ENCODE measurements at regions not wholly inside any gene's neighbourhood (a gene's known extent, or its start where the extent isn't known, plus 50 kb on each side); places are given as distances from the start of the nearest gene placed in this dataset.
A peak's percentile ranks its signal among the peaks of the same experiment; 100 is the strongest.

DNA sequence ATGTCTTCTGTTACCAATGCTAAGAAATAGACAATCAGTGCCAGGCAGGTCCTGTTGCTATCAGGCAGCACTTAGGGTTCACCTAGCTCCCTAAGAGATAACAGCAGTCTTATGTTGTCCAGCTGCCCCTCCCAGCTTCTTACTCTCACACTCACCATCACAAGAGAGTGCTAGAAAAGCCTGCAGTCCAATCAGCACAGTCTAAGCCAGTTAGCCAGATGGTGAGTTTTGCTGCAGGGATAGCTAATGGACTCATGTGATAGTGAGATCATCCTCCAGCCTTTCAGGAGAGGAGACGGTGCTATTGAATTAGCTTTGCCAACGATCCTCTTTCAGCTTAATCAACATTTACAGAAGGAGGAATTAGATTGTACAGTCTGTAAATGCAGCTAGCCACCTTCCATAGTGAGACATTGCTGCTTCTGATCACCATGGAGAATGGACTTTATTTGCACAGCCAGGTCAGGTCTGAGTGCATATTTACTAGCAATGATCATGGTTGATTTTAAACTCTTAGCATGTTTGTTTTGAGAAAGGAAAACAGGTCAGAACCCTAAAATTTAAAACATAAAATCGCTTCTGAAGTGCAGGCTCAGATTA, 438.3 kb downstream of the CENPC start:
- no peak for FAIRE-seq

DNA sequence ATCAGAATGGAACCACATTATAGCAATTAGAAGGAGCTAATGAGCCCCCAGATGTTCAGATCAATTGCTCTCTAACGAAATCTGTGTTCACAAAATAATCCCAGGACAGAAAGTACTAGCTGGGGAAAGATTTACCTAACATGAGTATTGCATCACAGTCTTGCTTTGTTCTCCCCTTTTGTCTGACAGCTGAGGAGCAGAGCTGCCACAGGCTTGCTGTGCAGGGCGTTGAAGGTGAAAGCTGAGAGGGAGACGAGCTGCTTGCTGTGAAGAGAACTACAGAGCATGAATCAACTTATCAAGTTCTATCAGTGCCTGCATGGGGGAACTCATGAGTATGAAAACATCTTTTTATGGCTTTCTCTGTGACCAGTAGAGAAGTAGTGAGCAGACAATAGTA, 441.2 kb downstream of the CENPC start:
- FAIRE-seq: no peak

DNA sequence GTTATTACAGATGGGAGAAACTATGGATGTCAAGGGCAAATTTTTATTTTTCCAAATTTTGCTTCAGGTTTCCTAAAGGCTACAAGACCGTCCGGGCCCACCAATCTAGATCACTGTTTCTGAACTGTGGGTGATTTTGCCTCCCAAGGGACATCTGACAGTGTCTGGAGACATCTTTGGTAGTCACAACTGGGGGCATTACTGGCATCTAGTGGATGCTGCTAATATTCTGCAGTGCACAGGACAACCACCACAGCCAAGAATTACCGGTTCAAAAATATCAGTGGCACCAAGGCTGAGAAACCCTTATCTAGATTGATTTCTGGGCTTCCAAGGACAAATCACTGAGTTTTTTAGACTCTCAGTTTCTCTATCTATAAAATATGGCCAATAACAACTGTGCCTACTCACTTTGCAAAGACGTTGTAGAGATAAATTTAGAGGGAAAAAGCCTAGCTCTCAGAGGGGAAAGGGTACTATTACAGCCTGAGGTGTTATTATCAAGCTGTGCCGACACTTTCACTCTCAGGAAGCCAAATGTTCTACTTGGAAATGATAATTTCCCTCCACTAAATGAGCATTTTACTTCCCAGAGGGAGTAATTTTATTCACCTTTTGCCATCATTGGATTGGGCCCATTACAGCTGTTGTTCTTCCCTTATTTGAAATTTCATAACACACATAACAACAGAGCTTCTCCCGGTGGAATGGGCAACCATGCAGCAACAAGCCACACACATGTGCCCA, 442.1 kb downstream of the CENPC start:
- FAIRE-seq: no peak

DNA sequence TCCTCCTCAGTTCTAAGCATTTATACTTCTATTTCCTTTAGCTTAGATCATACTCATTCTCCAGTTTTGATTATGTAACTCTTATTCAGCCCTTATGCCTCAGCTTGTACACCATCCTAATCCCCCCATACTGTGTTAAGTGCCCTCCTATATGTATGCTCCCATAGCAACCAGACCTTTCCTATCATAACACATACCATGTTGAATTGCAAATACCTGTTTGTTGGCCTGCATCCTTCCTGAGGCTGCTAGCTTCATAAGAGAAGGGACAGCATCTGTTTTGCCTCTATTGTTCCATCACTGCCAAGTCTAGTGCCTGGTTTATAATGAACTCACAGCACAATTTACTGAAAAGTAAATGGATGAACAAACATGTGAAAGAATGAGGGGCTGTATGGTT, 443.7 kb downstream of the CENPC start:
- no peak for FAIRE-seq

DNA sequence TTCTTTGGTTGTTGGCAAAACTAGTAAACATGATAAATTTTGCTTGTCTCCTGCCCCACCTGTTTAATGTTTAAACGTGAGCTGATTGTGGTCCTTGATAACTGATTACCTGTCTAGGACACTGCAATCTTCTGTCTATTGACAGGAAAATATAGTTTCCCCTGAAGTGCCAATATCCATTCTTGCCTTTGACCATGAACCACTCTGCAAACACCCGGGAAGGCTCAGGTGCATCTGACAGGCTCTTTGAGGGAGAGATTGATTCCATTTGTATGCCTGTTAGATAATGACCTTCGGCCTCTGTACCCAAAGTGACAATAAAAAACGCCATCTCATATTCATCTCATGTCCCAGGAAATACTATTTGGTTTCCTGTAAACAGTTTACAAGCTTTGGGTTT, 453.0 kb downstream of the CENPC start:
- no peak for FAIRE-seq

DNA sequence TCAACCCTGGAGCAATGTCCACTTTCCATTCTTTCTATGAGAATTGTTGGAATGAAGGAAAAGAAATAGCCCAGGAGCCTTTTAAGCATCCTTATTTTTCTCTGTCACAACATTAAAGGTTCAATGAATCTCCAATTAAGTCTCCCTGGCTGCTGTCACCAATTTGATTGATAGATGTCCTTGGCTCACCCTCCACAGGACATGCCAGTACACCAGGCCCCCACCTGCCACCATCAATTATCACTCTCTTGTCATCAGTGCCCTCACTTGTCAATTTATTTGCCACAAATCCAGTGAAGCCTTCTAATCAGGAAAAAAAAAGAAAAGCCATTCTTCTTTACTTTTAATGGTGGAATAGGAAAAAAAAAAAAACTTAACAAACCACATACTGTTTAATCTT, 453.6 kb downstream of the CENPC start:
- FAIRE-seq: no peak

DNA sequence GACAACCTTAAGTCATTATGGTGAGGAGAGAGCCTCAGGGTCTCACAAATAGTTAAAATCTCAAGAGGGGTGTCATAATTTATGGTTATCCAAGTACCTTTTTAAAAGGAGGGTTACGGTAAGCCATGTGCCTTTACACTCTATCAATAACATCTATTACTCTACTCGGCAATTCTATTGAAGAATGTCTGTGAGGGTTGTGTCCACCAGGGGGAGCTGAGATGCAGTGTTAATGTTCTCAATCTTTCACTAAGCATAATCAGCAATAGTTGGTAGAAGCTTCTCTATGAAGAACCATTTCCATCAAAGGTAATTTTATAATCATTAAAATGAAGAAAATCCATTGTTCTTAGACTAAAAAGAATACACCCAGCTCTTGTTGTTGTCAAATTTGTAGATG, 457.4 kb downstream of the CENPC start:
- FAIRE-seq: peak; percentile 89

DNA sequence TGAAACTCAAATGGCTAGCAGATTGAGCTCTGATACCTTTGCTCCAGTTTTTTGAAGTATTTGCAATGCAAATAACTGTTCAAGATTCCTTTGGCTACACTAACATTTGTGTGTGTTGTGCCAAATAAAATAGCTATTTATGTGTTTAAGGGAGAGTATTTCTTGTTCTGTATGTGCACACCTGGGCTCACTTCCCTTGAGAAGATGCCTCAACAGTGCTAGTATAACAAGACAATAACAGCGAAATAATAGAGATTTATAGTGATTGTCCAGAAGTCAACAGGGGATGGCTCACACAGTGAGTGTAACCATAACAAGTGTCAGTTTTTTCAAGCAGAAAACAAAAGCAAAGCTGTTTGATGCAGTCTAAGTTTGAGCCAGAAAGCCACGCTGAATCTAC, 460.5 kb downstream of the CENPC start:
- no peak for FAIRE-seq

DNA sequence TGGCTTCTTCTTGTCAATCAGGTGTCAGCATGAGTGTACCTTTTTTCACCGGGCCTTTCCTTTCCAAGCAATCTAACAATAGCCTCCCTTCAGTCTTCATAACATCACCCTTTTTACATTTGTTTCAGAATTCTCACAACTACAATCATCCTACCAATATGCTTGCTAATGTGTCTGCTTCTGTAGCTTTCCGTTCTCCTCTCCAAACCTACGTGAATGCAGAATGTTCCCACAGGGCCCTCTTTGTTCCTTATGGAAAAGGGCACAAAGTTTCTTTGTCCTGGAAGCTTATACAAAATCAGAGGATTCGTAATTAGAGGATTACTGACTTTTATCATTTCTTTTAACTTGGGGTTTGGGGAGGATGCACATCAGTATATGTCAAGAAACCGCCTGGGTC, 461.8 kb downstream of the CENPC start:
- FAIRE-seq: no peak

DNA sequence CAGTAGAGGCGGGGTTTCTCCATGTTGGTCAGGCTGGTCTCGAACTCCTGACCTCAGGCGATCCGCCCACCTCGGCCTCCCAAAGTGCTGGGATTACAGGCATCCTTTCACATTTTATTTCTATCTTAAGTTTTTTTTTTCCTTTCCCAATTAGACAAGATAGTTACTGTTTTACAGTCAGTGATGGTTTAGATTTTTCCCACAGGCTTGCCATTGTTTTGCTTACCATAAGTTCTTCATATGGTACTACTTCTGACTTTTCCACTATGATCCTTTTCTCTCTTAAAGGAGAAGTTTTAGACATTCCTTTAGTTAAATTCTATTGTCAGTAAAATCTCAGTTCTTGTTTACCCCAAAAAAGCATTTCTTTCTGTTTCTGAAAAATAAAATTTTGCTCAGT, 462.6 kb downstream of the CENPC start:
- no peak for FAIRE-seq

DNA sequence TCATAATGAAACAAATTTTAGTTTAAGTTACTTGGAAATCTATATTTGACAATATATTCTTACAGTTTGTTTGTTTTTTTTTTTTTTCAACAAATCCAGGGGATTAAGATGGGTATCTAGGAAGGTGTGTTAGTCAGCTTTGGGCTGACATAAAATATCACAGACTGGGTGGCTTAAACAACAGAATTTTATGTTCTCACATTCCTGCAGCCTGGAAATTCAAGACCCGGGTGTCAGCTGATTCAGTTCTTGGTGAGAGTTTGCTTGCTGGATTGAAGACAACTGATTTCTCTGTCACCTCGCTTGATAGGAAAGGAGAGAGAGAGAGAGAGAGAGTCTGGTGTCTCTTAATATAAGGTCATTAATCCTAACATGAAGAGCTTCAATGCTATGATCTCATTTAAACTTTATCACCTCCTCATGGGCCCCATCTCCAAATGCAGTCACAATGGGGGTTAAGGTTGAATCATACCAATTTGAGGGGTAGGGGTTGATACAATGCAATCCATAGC, 465.2 kb downstream of the CENPC start:
- no peak for FAIRE-seq

DNA sequence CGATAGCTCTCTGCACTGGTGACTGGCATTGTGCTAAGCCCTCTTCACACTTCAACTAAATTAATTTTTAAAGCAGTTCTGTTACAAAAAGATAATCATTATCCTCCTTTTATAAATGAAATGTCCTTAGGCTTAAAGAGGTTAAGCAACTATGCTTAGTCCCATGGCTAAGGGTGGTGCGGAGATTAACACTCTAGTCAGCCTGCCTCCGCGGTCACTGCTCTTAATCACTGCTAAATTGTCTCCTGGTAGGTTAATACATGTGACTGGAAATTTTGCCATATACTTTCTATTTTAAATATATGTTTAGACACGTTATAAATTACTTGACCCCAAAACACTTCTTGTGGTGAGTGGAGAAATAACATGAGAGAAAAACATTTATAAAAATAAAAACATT, 473.7 kb downstream of the CENPC start:
- FAIRE-seq: no peak

DNA sequence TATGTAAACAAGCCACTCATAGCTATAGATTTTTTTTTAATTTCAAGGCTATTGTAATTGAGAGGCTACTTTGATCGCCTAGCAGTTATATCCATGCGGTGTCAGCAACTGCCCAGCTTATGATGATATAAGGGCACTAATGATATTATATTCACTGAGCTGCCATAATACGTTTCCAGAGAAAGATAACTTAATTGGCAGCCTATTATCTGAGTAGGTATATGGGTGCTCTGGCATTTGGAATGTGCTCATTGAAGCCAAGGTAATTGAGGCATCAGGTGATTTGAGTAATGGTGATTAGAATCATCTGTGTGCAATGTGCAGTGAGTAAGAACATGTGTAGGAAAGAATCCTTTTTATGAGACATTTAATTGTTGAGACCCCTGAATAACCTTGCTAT, 490.0 kb downstream of the CENPC start:
- no peak for FAIRE-seq

DNA sequence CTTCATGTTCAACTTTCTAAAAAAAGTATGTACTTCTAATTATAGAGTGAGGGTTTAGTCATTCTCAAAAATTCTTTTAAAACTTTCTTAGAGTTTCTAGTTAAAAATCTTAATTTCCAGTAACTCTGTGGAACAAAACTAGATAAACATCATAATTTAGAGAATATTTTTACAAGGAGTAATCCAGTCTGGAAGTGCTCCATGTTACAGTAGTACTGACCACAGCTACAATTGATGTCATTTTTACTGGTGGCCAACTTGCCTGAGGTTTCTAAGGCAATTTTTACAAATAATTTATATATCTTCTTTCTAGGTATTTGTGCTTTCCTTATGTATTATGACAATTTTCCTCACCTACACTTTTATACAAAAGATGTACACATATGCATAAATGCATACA, 490.4 kb downstream of the CENPC start:
- peak; percentile 9 for FAIRE-seq

DNA sequence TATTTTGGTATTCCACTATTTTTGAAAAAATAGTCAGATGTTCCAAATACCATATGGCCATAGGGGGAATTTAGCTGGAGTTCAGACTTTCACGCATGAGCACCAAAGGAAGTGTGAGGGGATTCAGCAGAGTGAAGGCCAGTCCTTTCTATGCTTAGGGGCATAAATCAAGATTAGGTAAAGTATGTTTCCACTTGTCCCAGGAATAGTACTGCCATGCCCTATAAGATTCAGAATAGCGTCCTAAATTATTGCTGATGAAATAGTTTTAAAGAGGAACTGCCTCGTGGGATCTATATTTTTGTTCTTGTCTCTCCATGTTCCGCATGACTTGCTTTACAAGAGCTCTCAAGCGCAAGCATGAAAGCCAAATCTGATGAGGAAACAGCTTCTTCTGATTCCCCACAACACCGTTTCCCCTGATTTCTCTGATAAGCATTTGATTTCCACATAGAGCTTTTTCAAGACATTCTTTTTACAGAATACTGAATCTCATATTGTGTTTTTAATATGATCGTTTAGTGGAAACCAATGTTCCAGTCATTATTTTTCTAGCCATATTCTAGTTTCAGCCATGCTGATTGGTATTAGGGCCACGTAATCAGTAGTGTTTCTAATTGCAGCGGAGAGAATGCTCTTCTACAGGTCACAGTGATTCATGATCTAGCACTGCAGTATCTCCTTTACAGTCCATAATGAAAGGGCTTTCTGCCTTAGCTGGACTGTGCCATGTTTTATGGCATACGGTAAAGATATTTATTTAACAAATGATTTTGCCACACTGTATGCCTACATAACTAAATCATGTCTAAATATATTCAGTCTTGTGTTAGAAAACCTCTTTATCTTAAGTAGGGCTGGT, 492.3 kb downstream of the CENPC start:
- no peak for FAIRE-seq

DNA sequence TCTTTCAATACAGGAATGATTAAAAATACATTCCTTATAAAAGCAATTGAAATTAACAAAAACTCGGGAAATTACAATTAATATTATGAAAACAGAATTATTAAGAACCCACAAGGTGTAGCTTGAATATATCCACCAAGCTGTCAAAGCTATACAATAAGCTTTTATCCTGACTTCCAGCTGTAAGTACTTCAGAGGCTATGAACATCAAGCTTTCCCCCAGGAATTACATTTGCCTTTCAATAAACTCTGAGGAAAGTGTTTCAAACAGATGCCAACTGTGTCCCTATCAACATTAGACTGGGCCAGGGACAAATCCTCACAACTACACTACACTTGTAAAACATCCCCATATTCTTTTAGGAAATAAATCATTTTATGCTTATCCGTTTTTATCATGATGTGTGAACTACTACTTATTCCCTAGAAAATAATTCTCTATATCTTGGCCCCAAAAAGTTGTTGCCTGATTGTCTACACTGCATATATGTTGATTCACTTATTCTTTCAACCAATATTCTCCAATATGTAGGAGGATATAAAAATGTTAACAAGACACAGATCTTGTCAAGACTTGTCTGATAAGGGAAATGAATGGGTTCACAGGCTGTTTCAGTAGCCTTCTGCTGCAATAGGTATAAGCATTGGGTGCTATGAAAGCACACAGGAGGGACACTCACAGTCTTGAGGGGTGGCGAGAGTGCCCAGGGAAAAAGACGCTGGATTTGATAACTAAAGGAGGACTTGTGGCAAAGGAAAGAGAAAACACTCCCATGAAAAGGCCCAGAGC, 494.1 kb downstream of the CENPC start:
- no peak for FAIRE-seq

DNA sequence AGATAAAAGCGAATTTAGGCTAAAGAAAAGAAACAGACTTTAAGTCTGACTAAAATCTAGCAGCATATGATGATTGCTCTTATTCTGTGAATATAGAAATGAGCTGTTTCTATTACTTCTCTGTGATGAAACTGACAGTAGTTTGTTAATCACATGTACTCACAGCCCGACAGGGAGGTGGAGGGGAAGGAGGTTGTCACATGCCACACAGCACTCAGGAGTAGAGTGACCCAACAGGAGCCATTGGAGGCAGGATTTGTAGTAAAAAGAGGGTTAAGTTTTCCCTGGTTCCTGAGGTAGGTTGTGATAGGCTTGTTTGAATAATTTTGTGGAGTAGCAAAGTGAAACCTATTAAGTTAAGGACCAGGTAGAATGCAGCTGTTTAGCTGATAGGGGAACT, 495.9 kb downstream of the CENPC start:
- no peak for FAIRE-seq

DNA sequence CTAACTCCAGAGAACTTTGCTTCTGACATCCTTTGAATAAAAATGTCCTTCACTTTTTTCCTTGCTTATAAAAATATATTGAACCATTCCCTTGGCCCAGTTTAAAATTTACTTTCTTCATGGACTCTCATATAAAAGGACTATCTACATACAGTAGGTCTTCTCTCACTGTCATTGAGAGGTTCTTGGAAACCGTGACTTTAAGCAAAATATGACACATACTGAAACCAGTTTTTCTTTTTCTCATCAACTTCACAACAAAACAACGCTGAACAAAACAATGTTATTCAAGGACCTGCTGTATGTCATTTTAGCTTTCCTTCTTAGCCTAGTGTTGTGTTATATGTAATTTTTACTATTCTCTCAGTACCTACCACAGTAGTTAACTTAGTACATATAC, 496.8 kb downstream of the CENPC start:
- no peak for FAIRE-seq

DNA sequence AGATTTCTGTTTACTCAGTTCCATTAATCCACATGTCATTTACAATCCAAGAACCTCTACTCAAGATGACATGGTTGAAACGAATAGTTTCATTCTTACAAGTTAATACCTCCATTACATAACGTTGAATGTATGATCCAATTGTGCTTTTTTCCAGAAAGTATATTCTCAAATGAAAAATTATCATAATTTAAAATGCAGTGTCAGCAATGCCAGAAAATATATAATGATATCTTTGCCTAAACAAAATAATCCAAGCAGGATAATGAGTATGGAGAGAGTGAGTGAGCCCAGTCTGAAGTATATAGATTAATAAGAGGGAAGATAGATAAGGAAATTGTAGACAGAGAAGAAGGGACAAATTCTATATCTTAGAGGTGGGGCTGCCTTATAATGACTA, 505.0 kb downstream of the CENPC start:
- FAIRE-seq: no peak

DNA sequence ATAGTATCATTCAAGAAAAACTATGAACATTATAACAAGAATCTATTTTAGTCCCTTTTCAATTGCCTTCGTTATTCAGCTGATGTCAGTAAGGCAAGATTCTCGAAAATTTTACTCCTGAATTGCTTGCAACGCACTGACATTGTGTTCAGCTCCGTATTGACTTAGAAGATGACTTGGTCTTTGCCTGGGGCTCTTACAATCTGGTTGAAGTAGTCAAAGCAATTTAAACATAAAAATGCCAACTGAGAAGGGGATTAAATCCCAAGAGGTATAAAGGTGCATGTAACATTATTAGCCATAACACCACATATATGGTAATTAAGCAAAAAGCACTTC, 507.1 kb downstream of the CENPC start:
- FAIRE-seq: no peak

DNA sequence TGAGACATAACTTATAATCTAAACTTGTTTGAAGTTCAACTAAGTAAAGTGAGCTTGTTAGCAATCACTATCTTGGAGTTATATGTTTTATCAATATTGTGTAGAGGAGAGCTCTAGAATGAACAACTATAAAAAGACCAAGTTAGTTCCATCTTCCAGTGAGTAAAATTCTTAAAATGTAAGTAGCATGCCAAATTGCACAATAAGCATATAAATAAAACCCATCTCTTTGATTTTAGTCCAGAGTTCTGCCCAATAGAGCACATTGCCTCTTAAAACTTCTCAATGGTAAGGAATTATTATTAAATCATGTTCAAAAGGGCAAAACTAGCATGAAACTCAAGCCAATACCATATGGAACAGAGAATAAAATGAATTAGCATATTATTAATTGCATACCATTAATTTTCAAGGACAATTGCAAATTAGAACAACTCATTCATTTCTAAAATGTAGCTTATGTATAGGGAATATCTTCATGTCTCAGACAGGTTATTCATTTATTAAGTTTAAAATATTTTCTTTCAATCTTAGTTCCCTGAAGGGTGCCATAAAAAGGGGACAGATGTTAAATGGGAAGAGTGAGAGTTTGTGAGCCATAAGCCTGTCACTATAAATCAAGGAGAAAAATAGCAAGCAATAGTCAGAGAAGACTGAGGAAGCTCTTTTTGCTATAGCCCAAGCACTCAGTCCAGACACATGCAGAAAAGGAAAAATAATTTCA, 507.6 kb downstream of the CENPC start:
- FAIRE-seq: no peak

DNA sequence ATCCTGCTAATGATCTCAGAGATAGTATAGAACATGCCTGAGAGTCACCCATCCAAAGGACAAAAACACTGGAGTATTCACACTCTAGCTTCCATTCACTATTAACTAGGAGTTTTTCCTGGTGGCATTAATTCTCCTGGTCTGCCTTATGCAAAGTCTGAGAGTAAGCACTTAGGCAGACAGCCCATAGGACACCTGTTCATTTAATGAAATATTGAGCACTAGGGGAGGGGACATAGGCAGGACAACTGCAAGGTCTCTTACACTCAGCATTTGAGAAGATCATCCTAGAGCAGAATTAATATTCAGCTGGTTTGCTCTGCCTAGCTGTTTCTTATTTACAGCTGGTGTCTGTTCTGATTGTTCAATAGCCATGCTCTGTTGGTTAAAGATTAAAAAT, 508.5 kb downstream of the CENPC start:
- FAIRE-seq: no peak

DNA sequence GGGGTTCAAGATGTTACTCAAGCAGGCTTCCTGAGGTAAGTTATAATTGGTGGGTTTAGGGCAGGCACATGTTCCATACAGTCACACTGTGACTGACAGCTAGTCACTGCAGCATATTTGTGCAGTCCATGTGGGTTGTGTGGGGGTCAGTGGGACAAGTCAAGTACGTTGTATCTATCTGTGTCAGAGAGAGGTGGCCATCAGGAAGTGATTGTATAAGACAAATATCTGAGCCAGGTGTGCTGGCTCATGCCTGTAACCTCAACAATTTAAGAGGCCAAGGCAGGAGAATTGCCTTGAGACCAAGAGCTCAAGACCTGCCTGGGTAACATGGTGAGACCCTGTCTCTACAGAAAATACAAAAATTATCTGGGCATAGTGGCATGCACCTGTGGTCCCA, 509.3 kb downstream of the CENPC start:
- no peak for FAIRE-seq

Measured in A204.1 (cell line).